GM18505 (cell line): ENCODE measurements at regions not wholly inside any gene's neighbourhood (a gene's known extent, or its start where the extent isn't known, plus 50 kb on each side); places are given as distances from the start of the nearest gene placed in this dataset.

Source experiments
- ATAC-seq: cut with Tn5 transposase; IDR thresholded peaks from one replicate; pipeline ENCODE4 v1.9.1; 2021; ENCODE audit not compliant: unreplicated experiment
- POLR2A ChIP-seq: IDR thresholded peaks from 4 replicates; pipeline ENCODE4 v1.6.1; 2011; ENCODE audit warnings: borderline replicate concordance; ENCODE audit not compliant: insufficient read depth, insufficient read length; ENCODE audit errors: extremely low read depth

DNA sequence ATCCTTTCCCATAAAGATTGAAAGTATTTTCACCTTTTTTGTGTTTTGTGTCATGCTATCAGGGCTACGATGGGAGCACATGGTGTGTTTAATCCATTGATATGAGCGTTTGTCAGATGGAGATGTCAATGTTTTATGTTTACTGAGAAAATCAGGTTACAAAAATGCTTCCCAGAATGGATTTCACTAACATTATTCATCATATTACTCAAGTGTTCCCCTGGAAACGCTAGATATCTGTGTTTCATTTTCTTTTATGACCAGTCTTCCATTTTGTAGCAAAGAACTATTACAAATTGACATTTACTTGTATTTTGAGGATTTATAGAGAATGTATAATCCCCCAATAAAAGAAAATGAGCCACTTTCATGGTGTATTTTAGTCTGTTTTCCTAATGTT, 293.5 kb upstream of the AKR1E2 start:
- no peak for ATAC-seq
- TF ChIP-seq POLR2A = no peak

DNA sequence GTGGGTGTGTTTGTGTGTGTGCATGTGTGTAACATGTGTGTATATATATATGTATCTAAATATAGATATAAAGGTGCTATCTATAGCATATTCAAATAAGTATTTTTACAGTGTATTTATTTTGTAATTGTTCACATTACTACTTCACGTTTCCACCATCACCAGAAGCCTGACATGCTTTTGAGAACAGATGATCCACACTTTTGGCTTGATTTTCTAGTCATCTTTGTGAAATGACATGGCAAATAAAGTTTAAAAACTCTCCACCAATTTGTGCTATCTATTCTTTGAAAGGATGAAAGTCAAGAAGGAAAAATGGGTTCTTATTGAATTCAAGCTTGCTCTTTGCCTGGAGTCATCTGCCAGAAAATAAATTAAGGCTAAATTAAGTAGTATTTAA, 294.0 kb upstream of the AKR1E2 start:
- no peak for ATAC-seq
- no peak for TF ChIP-seq POLR2A

- TF ChIP-seq POLR2A = no peak
- ATAC-seq = no peak
These were observed 296.7 kb upstream of the AKR1E2 start for GRCh38 chr10:4529266-4529665.

- TF ChIP-seq POLR2A = no peak
- no peak for ATAC-seq
These were observed 298.6 kb upstream of the AKR1E2 start for GRCh38 chr10:4527281-4527970.

GRCh38 chr10:4526311-4526731, 299.7 kb upstream of the AKR1E2 start:
- no peak for TF ChIP-seq POLR2A
- ATAC-seq = no peak

DNA sequence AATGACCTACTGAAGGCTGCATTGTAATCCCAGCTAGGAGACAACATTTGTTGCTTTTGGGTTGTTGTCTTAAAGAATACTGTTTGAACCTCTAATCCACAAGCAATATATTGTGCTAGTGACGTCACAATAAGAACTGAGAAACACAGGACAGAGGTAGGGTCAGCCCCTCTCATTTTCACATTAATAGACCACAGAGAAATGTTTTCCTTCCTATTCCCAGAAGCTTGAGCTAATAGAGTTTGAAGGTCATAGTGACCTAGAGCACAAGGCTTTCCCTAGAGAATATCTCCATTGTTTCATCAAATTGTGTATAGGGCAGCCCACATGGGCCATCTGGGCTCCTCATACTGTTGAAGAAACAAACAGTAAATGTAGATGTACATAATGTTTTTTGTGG, 300.9 kb upstream of the AKR1E2 start:
- no peak for TF ChIP-seq POLR2A
- ATAC-seq = no peak

DNA sequence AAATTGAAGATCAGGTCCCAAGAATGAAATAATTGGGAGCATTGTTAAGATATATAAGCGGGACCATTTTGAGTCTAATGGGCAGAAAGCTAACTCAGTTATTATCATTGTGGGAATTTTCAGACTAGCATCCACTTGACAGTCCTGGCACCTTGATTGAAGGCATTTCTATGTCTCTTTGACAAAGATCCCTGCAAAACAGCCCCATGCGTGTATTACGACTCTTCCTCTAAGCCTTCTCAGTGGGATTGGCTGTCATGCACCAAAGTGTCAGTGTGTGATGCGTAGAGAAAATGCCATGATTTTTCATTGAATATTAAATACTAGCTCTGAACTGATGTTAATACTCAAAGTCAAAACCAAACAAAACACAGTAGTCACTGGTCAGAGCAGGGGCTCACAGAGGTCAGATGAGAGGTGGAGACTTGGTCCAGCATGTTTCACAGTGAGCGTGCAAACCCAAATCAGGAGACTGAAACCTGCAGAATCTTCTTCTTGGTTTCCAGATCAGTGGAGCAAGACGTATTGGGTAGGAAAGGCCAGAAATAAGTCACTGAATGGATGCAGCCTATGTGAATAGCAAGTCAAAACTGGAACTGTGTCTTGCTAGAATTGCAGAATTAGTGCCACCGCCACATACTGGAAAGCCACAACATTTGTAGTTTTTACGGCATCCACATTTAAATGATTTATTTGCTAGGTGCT, 303.6 kb upstream of the AKR1E2 start:
- peak; percentile 81 for ATAC-seq
- no peak for TF ChIP-seq POLR2A

- ATAC-seq = no peak
- TF ChIP-seq POLR2A = no peak
These were observed 306.2 kb upstream of the AKR1E2 start for GRCh38 chr10:4519658-4520402.

DNA sequence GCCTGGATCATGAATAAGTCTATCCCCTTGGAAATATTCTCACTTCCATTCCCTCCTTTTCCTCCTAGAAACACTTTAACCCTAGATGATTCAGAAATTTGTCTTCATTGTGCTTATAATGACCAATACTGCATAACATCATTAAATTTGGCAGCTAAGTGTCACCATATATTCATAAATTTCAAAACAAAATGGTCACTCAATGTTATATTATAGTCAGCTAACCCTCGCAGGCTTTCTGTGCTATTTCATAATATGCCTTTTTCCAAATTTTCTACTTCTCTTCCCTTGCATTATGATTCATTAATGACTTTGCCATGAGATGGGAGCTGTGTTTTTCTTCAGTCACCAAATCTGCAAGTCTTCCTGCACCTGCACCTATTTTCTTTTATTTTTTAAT, 308.3 kb upstream of the AKR1E2 start:
- ATAC-seq = no peak
- no peak for TF ChIP-seq POLR2A

DNA sequence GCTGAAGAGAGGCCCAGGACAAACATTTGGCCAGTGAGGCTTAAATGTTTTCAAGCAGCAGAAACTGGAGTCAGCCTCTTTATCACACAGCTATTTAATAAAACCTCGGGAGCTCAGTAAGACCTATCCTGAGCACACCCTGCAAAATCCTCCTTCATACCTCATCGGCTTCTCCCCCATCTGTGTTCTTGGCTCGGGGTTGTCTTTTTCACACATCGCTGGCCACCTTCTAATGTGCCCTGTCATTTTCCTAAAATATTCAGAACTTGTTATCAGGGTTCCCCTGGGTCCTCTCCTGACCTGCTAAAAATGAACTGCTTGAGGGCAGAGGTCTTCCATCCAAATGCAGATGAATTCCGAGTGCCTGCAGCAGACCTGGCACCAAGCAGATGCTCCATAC, 310.3 kb upstream of the AKR1E2 start:
- no peak for TF ChIP-seq POLR2A
- no peak for ATAC-seq

DNA sequence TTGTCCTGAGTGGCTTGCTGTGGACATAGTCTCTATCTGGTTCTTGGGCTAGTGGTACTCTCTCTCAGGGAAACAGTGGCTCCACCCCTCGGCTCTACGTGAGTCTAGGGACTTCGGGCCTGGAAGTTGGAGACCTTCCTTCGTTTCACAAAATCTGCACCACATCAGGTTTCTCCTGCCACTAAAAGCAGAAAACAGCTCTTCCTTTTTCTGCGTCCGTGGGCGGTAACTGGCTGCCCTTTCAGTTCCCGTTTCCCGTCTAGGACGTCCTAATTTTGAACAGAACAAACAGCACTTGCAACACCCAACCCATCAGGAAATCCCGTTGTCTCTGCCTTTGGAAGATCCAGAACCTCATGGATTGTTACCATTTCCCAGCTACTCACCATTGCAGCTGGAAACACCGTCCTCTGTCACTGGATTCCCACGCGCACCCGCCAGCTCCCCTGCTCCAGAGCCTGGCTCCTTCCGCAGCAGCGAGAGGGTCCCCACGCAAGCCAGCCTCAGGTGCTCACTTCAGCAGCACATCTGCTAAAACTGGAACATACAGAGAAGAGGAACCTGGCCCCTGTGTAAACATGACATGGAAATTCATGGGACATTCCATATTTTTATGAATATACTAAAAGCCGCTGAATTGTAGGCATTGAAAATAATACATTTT, 311.4 kb upstream of the AKR1E2 start:
- peak; percentile 80 for ATAC-seq
- no peak for TF ChIP-seq POLR2A

GRCh38 chr10:4512671-4513240, 313.3 kb upstream of the AKR1E2 start:
- no peak for ATAC-seq
- no peak for TF ChIP-seq POLR2A

GRCh38 chr10:4512196-4512595, 313.8 kb upstream of the AKR1E2 start:
- no peak for TF ChIP-seq POLR2A
- ATAC-seq = no peak

DNA sequence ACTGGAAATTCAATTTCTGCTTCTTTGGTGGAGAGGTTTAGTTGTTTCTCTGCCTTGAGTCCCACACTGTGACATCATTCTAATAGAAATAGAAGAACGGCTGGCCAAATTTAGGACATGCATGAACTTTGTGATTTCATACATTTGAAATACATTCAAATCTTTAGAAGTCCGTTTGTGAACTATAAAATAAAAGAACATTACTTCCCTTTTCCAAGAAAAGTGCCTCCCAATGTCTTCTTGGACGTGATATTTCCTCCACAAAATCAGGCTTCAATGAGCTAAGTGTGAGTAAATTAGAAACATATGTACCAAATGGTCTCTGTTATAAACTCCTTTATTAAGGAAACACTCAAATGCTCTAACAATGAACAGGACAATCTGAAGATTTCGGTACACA, 314.5 kb upstream of the AKR1E2 start:
- no peak for ATAC-seq
- TF ChIP-seq POLR2A = no peak

DNA sequence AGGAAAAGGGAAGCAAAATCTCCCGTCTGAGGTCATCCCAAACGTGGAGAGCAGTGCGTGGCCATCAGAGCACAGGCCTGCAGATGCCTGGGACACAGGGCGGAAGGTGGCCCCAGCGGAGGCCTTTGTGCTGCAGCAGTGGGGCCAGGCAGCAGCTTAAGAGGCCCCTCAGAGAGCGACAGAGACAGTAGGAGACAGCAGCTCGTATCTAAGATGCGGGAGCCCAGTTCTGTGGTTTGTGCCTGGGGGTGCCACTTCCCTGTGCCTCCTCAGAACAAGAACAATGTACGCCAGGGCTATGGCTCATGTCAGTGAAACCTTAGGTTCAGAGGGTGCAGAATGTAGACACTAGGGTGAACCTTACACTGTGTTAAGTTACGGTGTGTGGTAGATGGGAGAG, 316.6 kb upstream of the AKR1E2 start:
- ATAC-seq = no peak
- TF ChIP-seq POLR2A = no peak
